ENCODE measurements at regions not wholly inside any gene's neighbourhood (a gene's known extent, or its start where the extent isn't known, plus 50 kb on each side); places are given as distances from the start of the nearest gene placed in this dataset.

GRCh38 chr1:40914927-40915569 lies 52.9 kb upstream of the CITED4 start:
- Histone ChIP-seq H3K36me3 (ENCODE audit: control insufficient read depth, insufficient read depth, low read length) (no peaks in the 10 kb centered on the region), H3K27me3 (ENCODE audit: control insufficient read depth, insufficient read depth, low read length) (no peaks in the 10 kb centered on the region), H3K4me3 (ENCODE audit: low read depth, low read length) (no peak overlapping the region)
- no peak for TF ChIP-seq CTCF (IDR thresholded peaks at IDR 0.05; ENCODE audit: insufficient read depth, low read length, severe bottlenecking)
- DNase-seq (ENCODE audit: low read depth) (no peak), FAIRE-seq (no peak)

DNA sequence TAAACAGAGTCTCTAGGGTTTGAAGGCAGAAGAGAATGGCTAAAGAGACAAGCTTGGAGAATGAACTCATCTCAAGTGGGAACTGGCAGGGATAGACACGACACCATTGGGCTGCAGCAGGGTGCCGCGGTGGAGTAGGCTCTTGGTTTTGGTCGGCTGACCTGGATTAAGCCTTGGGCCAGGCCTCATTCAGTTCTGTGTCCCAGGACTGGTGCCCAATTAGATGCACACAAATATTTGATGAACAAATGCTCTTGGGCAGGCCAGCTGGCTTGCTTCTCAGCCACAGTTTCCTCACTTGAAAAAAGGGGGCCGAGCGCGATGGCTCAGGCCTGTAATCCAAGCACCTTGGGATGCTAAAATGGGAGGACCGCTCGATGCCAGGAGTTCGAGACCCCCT lies 53.4 kb upstream of the CITED4 start:
- H3K27me3 ChIP-seq (ENCODE audit: control insufficient read depth, insufficient read depth, low read length), result no peaks in the 10 kb centered on the region
- H3K36me3 ChIP-seq (ENCODE audit: control insufficient read depth, insufficient read depth, low read length), result no peaks in the 10 kb centered on the region
- no peak for DNase-seq (ENCODE audit: low read depth)
- H3K4me3 ChIP-seq (ENCODE audit: low read depth, low read length), result no peak overlapping the region
- FAIRE-seq, result no peak
- no peak for TF ChIP-seq CTCF (IDR thresholded peaks at IDR 0.05; ENCODE audit: insufficient read depth, low read length, severe bottlenecking)

- Histone ChIP-seq H3K4me3 (ENCODE audit: low read depth, low read length) (no peak overlapping the region), H3K27me3 (ENCODE audit: control insufficient read depth, insufficient read depth, low read length) (no peaks in the 10 kb centered on the region), H3K36me3 (ENCODE audit: control insufficient read depth, insufficient read depth, low read length) (no peaks in the 10 kb centered on the region)
- no peak for TF ChIP-seq CTCF (IDR thresholded peaks at IDR 0.05; ENCODE audit: insufficient read depth, low read length, severe bottlenecking)
- FAIRE-seq (no peak), DNase-seq (ENCODE audit: low read depth) (no peak)
Measured at GRCh38 chr1:40917995-40918711, 56.0 kb upstream of the CITED4 start.

DNA sequence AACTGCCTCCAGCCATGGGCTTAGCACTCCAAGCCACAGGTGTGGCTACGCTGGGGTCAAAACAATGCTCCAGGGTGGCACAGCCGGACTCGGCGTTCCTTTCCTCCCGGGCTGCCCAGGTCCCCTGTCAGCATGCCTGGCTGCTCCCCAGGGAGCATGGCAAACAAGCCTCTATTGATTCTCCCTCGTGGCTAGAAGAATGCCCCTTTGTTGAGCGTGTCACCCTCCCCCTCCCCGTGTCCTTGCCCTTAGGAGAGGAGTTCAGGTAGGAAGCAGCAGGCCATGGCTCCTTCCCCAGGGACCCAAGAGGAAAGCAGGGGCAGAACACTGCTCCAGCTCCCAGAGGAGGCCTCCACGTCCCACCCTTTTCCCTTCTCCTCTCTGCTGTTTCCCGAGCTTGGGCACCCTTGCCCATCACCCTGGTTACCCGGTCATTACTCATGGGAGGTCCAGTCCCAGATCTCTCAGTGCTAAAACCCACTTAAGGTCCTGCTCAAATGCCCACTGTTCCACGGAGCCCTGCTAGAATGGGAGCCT lies 57.4 kb upstream of the CITED4 start:
- DNase-seq (ENCODE audit: low read depth) (no peak), FAIRE-seq (no peak)
- no peaks in the 10 kb centered on the region for H3K27me3 ChIP-seq (ENCODE audit: control insufficient read depth, insufficient read depth, low read length)

DNA sequence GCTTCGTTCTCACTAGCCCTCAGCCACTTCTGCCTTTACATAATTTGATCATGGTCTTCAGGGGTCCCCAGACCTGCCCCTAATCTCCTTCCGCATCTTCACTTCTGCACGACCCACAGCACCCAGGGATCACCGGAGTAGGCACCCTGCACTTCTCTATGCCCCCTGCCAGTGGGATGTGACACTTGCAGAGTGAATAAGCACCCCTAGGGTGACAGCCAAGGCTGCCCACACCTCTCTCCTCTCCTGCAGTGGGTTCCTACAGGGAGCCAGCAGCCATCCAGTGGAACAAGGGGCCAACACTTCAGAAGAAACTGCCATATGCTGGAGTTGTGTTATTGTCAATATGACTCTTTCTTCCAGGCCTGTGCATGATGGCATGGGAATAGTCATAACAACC lies 58.0 kb upstream of the CTPS1 start:
- TF ChIP-seq CTCF (IDR thresholded peaks at IDR 0.05; ENCODE audit: insufficient read depth, low read length, severe bottlenecking), result no peak
- no peak overlapping the region for H3K4me3 ChIP-seq (ENCODE audit: low read depth, low read length)
- DNase-seq (ENCODE audit: low read depth), result no peak
- FAIRE-seq, result no peak
- H3K27me3 ChIP-seq (ENCODE audit: control insufficient read depth, insufficient read depth, low read length), result no peaks in the 10 kb centered on the region
- no peaks in the 10 kb centered on the region for H3K36me3 ChIP-seq (ENCODE audit: control insufficient read depth, insufficient read depth, low read length)

More for the DNA sequence above, 57.4 kb upstream of the CITED4 start:
- no peak for TF ChIP-seq CTCF (IDR thresholded peaks at IDR 0.05; ENCODE audit: insufficient read depth, low read length, severe bottlenecking)
- Histone ChIP-seq H3K4me3 (ENCODE audit: low read depth, low read length) (no peak overlapping the region), H3K36me3 (ENCODE audit: control insufficient read depth, insufficient read depth, low read length) (no peaks in the 10 kb centered on the region)
